ENCODE measurements at regions not wholly inside any gene's neighbourhood (a gene's known extent, or its start where the extent isn't known, plus 50 kb on each side); places are given as distances from the start of the nearest gene placed in this dataset.

- intact Hi-C loops (cut with DNase I), result no loop called here
- no peak overlapping the region for H3K4me3 ChIP-seq (ENCODE audit: low read length in 2 of 2)
- H3K36me3 ChIP-seq (ENCODE audit: control insufficient read depth in 1 of 2, insufficient read depth in 2 of 2, low read length in 1 of 2), result no peaks in the 10 kb centered on the region
- no peak overlapping the region for H3K27ac ChIP-seq (ENCODE audit: low read depth in 1 of 2, low read length in 2 of 2)
- H3K27me3 ChIP-seq (ENCODE audit: control insufficient read depth in 1 of 2, insufficient read depth in 2 of 2, low read length in 1 of 2), result no peaks in the 10 kb centered on the region
- DNase-seq (no peak), ATAC-seq (ENCODE audit: low FRiP score) (no peak)
- no peaks in the 10 kb centered on the region for H3K9me3 ChIP-seq (ENCODE audit: control insufficient read depth, low read length)
- no peaks in the 10 kb centered on the region for H3K4me1 ChIP-seq (ENCODE audit: control insufficient read depth in 1 of 2, insufficient read depth in 2 of 2, low read length in 2 of 2)
Measured at GRCh38 chr21:27292229-27292628, 325.3 kb upstream of the ADAMTS5 start.

- H3K27me3 ChIP-seq (ENCODE audit: control insufficient read depth in 1 of 2, insufficient read depth in 2 of 2, low read length in 1 of 2), result no peaks in the 10 kb centered on the region
- no peaks in the 10 kb centered on the region for H3K36me3 ChIP-seq (ENCODE audit: control insufficient read depth in 1 of 2, insufficient read depth in 2 of 2, low read length in 1 of 2)
- DNase-seq (no peak), ATAC-seq (ENCODE audit: low FRiP score) (no peak)
- H3K4me3 ChIP-seq (ENCODE audit: low read length in 2 of 2), result no peak overlapping the region
- H3K27ac ChIP-seq (ENCODE audit: low read depth in 1 of 2, low read length in 2 of 2), result no peak overlapping the region
- H3K9me3 ChIP-seq (ENCODE audit: control insufficient read depth, low read length), result no peaks in the 10 kb centered on the region
- peaks cover 0 to 2% of the 10 kb centered on the region in 2 donors for H3K4me1 ChIP-seq (ENCODE audit: control insufficient read depth in 1 of 2, insufficient read depth in 2 of 2, low read length in 2 of 2)
- intact Hi-C loops (cut with DNase I), result no loop called here
- 24 to 28% methylated on average over 1 of the region's 1 CpG for WGBS, 2 donors
Measured at GRCh38 chr21:27291006-27291405, 324.1 kb upstream of the ADAMTS5 start.

GRCh38 chr21:27290028-27290427 is 323.1 kb upstream of the ADAMTS5 start:
- 5 to 8% methylated on average over 3 of the region's 3 CpGs for WGBS, 2 donors
- Histone ChIP-seq H3K36me3 (ENCODE audit: control insufficient read depth in 1 of 2, insufficient read depth in 2 of 2, low read length in 1 of 2) (no peaks in the 10 kb centered on the region), H3K4me1 (ENCODE audit: control insufficient read depth in 1 of 2, insufficient read depth in 2 of 2, low read length in 2 of 2) (peaks cover 0 to 2% of the 10 kb centered on the region in 2 donors), H3K27me3 (ENCODE audit: control insufficient read depth in 1 of 2, insufficient read depth in 2 of 2, low read length in 1 of 2) (no peaks in the 10 kb centered on the region), H3K9me3 (ENCODE audit: control insufficient read depth, low read length) (no peaks in the 10 kb centered on the region), H3K4me3 (ENCODE audit: low read length in 2 of 2) (no peak overlapping the region), H3K27ac (ENCODE audit: low read depth in 1 of 2, low read length in 2 of 2) (no peak overlapping the region)
- no peak for DNase-seq
- no peak for ATAC-seq (ENCODE audit: low FRiP score)
- intact Hi-C loops (cut with DNase I), result no loop called here

- Histone ChIP-seq H3K4me3 (ENCODE audit: low read length in 2 of 2) (no peak overlapping the region), H3K4me1 (ENCODE audit: control insufficient read depth in 1 of 2, insufficient read depth in 2 of 2, low read length in 2 of 2) (peaks cover 0 to 2% of the 10 kb centered on the region in 2 donors), H3K27me3 (ENCODE audit: control insufficient read depth in 1 of 2, insufficient read depth in 2 of 2, low read length in 1 of 2) (no peaks in the 10 kb centered on the region), H3K27ac (ENCODE audit: low read depth in 1 of 2, low read length in 2 of 2) (no peak overlapping the region), H3K9me3 (ENCODE audit: control insufficient read depth, low read length) (no peaks in the 10 kb centered on the region), H3K36me3 (ENCODE audit: control insufficient read depth in 1 of 2, insufficient read depth in 2 of 2, low read length in 1 of 2) (no peaks in the 10 kb centered on the region)
- intact Hi-C loops (cut with DNase I), result no loop called here
- DNase-seq (no peak), ATAC-seq (ENCODE audit: low FRiP score) (no peak)
Measured at GRCh38 chr21:27286760-27287159, 319.9 kb upstream of the ADAMTS5 start.

GRCh38 chr21:27277110-27277509 is 310.2 kb upstream of the ADAMTS5 start:
- DNase-seq (no peak), ATAC-seq (ENCODE audit: low FRiP score) (no peak)
- H3K4me1 ChIP-seq (ENCODE audit: control insufficient read depth in 1 of 2, insufficient read depth in 2 of 2, low read length in 2 of 2), result peaks cover 0 to 3% of the 10 kb centered on the region in 2 donors
- H3K27me3 ChIP-seq (ENCODE audit: control insufficient read depth in 1 of 2, insufficient read depth in 2 of 2, low read length in 1 of 2), result no peaks in the 10 kb centered on the region
- H3K36me3 ChIP-seq (ENCODE audit: control insufficient read depth in 1 of 2, insufficient read depth in 2 of 2, low read length in 1 of 2), result no peaks in the 10 kb centered on the region
- intact Hi-C loops (cut with DNase I), result no loop called here
- H3K27ac ChIP-seq (ENCODE audit: low read depth in 1 of 2, low read length in 2 of 2), result no peak overlapping the region
- H3K4me3 ChIP-seq (ENCODE audit: low read length in 2 of 2), result no peak overlapping the region
- H3K9me3 ChIP-seq (ENCODE audit: control insufficient read depth, low read length), result no peaks in the 10 kb centered on the region

- ATAC-seq (ENCODE audit: low FRiP score) (no peak), DNase-seq (no peak)
- H3K4me1 ChIP-seq (ENCODE audit: control insufficient read depth in 1 of 2, insufficient read depth in 2 of 2, low read length in 2 of 2), result peaks cover 0 to 3% of the 10 kb centered on the region in 2 donors
- 0 to 2% methylated on average over 1 of the region's 1 CpG for WGBS, 2 donors
- no peaks in the 10 kb centered on the region for H3K27me3 ChIP-seq (ENCODE audit: control insufficient read depth in 1 of 2, insufficient read depth in 2 of 2, low read length in 1 of 2)
- no peak overlapping the region for H3K4me3 ChIP-seq (ENCODE audit: low read length in 2 of 2)
- H3K27ac ChIP-seq (ENCODE audit: low read depth in 1 of 2, low read length in 2 of 2), result no peak overlapping the region
- H3K9me3 ChIP-seq (ENCODE audit: control insufficient read depth, low read length), result no peaks in the 10 kb centered on the region
- intact Hi-C loops (cut with DNase I), result no loop called here
- no peaks in the 10 kb centered on the region for H3K36me3 ChIP-seq (ENCODE audit: control insufficient read depth in 1 of 2, insufficient read depth in 2 of 2, low read length in 1 of 2)
Measured at GRCh38 chr21:27275294-27275927, 308.5 kb upstream of the ADAMTS5 start.

GRCh38 chr21:27269644-27270043 is 302.8 kb upstream of the ADAMTS5 start:
- H3K4me1 ChIP-seq (ENCODE audit: control insufficient read depth in 1 of 2, insufficient read depth in 2 of 2, low read length in 2 of 2), result no peaks in the 10 kb centered on the region
- H3K27me3 ChIP-seq (ENCODE audit: control insufficient read depth in 1 of 2, insufficient read depth in 2 of 2, low read length in 1 of 2), result no peaks in the 10 kb centered on the region
- no peak overlapping the region for H3K4me3 ChIP-seq (ENCODE audit: low read length in 2 of 2)
- ATAC-seq (ENCODE audit: low FRiP score), result no peak
- H3K9me3 ChIP-seq (ENCODE audit: control insufficient read depth, low read length), result no peaks in the 10 kb centered on the region
- H3K36me3 ChIP-seq (ENCODE audit: control insufficient read depth in 1 of 2, insufficient read depth in 2 of 2, low read length in 1 of 2), result no peaks in the 10 kb centered on the region
- intact Hi-C loops (cut with DNase I), result no loop called here
- no peak for DNase-seq
- no peak overlapping the region for H3K27ac ChIP-seq (ENCODE audit: low read depth in 1 of 2, low read length in 2 of 2)

GRCh38 chr21:27268290-27268689 is 301.4 kb upstream of the ADAMTS5 start:
- WGBS, 2 donors, result 25 to 28% methylated on average over 2 of the region's 2 CpGs
- Histone ChIP-seq H3K9me3 (ENCODE audit: control insufficient read depth, low read length) (no peaks in the 10 kb centered on the region), H3K4me1 (ENCODE audit: control insufficient read depth in 1 of 2, insufficient read depth in 2 of 2, low read length in 2 of 2) (no peaks in the 10 kb centered on the region), H3K27ac (ENCODE audit: low read depth in 1 of 2, low read length in 2 of 2) (no peak overlapping the region), H3K36me3 (ENCODE audit: control insufficient read depth in 1 of 2, insufficient read depth in 2 of 2, low read length in 1 of 2) (no peaks in the 10 kb centered on the region), H3K4me3 (ENCODE audit: low read length in 2 of 2) (no peak overlapping the region), H3K27me3 (ENCODE audit: control insufficient read depth in 1 of 2, insufficient read depth in 2 of 2, low read length in 1 of 2) (no peaks in the 10 kb centered on the region)
- intact Hi-C loops (cut with DNase I), result no loop called here
- DNase-seq, result no peak
- ATAC-seq (ENCODE audit: low FRiP score), result no peak

GRCh38 chr21:27265949-27266348 is 299.1 kb upstream of the ADAMTS5 start:
- ATAC-seq (ENCODE audit: low FRiP score) (no peak), DNase-seq (no peak)
- Histone ChIP-seq H3K9me3 (ENCODE audit: control insufficient read depth, low read length) (no peaks in the 10 kb centered on the region), H3K36me3 (ENCODE audit: control insufficient read depth in 1 of 2, insufficient read depth in 2 of 2, low read length in 1 of 2) (no peaks in the 10 kb centered on the region), H3K4me1 (ENCODE audit: control insufficient read depth in 1 of 2, insufficient read depth in 2 of 2, low read length in 2 of 2) (no peaks in the 10 kb centered on the region), H3K4me3 (ENCODE audit: low read length in 2 of 2) (no peak overlapping the region), H3K27ac (ENCODE audit: low read depth in 1 of 2, low read length in 2 of 2) (no peak overlapping the region), H3K27me3 (ENCODE audit: control insufficient read depth in 1 of 2, insufficient read depth in 2 of 2, low read length in 1 of 2) (peaks cover 0 to 1% of the 10 kb centered on the region in 2 donors)
- intact Hi-C loops (cut with DNase I), result no loop called here
- WGBS, 2 donors, result 89 to 95% methylated on average over 2 of the region's 2 CpGs
